Small intestine (tissue), 7 donors: ENCODE measurements at regions not wholly inside any gene's neighbourhood (a gene's known extent, or its start where the extent isn't known, plus 50 kb on each side); places are given as distances from the start of the nearest gene placed in this dataset.

Experiments
- DNase-seq, 2 donors: peaks; one replicate each; pipeline versions ENCODE4 v3.0.0 to v3.0.0-alpha.2; 2013
- FAIRE-seq: peaks from 2 replicates; lab custom pipeline; 2012; peaks lifted over from hg19 to GRCh38; lab: Jason Lieb, UNC
- H3K27ac ChIP-seq, 3 donors: one replicate each; pipeline ENCODE4 v1.5.1; 2013; ENCODE audit warnings: low read length in 2 of 3, mild to moderate bottlenecking in 2 of 3, control low read depth in 1 of 3, inconsistent platforms in 1 of 3, low read depth in 1 of 3, moderate library complexity in 1 of 3
- H3K27me3 ChIP-seq, 3 donors: one replicate each; pipeline ENCODE4 v1.6.1; 2013; ENCODE audit warnings: low read length in 3 of 3, inconsistent platforms in 1 of 3; ENCODE audit not compliant: control insufficient read depth in 3 of 3, insufficient read depth in 3 of 3
- H3K36me3 ChIP-seq, 3 donors: one replicate each; pipeline ENCODE4 v1.6.1; 2013; ENCODE audit warnings: low read length in 3 of 3, inconsistent platforms in 1 of 3, low read depth in 1 of 3, mild to moderate bottlenecking in 1 of 3, moderate library complexity in 1 of 3; ENCODE audit not compliant: control insufficient read depth in 3 of 3, insufficient read depth in 2 of 3
- H3K4me1 ChIP-seq, 3 donors: one replicate each; pipeline ENCODE4 v1.6.1; 2013; ENCODE audit warnings: low read length in 2 of 3, inconsistent platforms in 1 of 3, low read depth in 1 of 3, mild to moderate bottlenecking in 1 of 3, moderate library complexity in 1 of 3; ENCODE audit not compliant: control insufficient read depth in 3 of 3, insufficient read depth in 2 of 3
- H3K4me3 ChIP-seq, 3 donors: one replicate each; pipeline ENCODE4 v1.5.1; 2013; ENCODE audit warnings: low read length in 3 of 3, control low read depth in 1 of 3, inconsistent platforms in 1 of 3, low read depth in 1 of 3, mild to moderate bottlenecking in 1 of 3, moderate library complexity in 1 of 3
- H3K9me3 ChIP-seq, 2 donors: one replicate each; pipeline ENCODE4 v1.6.1; 2013; ENCODE audit warnings: low read depth in 1 of 2, low read length in 1 of 2; ENCODE audit not compliant: control insufficient read depth in 2 of 2, insufficient read depth in 1 of 2
- WGBS, 3 donors: extraction: QIAGEN DNeasy Blood & Tissue Kit; methylation state at CpG; one replicate each; pipeline ENCODE4 v1.1.7; 2013; 5-methylcytosine and 5-hydroxymethylcytosine counted together
- donor health status: healthy with polysubstance abuse.
- donor health status: control.
- donor health status: control.
- donor health status: Bipolar disorder and iron deficiency.
- donor health status: healthy.

DNA sequence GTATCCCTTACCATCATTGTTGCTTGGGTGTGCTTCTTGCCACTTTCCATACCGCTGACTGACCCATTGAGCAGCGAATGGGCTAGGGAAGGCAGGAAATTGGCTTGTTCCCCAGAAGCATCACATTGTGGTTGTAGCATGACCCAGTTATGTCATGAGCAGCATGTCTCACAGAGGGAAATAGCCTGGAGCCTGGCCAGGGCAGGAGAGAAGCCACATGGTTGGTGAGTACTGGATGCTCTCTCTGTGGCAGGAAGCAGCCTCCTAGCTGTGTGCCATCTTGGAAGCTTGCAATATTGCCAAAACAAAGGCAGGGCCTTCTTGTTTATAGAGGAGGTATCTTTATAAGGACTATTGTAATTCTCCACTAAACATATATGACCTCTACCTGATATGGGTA, 482.6 kb downstream of the PIK3C3 start:
- Histone ChIP-seq H3K4me1 (no peaks in the 10 kb centered on the region), H3K27ac (no peak overlapping the region)
- FAIRE-seq, result no peak

GRCh38 chr18:42442656-42443055, 487.6 kb downstream of the PIK3C3 start:
- Histone ChIP-seq H3K4me1 (no peaks in the 10 kb centered on the region), H3K4me3 (no peak overlapping the region), H3K36me3 (no peaks in the 10 kb centered on the region), H3K27ac (no peak overlapping the region), H3K9me3 (peaks cover 0 to 10% of the 10 kb centered on the region in 2 donors), H3K27me3 (no peaks in the 10 kb centered on the region)
- 64 to 78% (median 68%) methylated on average over 3 of the region's 3 CpGs for WGBS, 3 donors
- FAIRE-seq, result no peak
- DNase-seq, result no peak

More for the DNA sequence above, 482.6 kb downstream of the PIK3C3 start:
- H3K4me3 ChIP-seq, result no peak overlapping the region
- H3K36me3 ChIP-seq, result no peaks in the 10 kb centered on the region
- 82 to 96% (median 88%) methylated on average over 2 of the region's 2 CpGs for WGBS, 3 donors
- DNase-seq, result no peak
- H3K9me3 ChIP-seq, result no peaks in the 10 kb centered on the region
- H3K27me3 ChIP-seq, result no peaks in the 10 kb centered on the region

GRCh38 chr18:42444349-42444748, 489.3 kb downstream of the PIK3C3 start:
- Histone ChIP-seq H3K27ac (no peak overlapping the region), H3K4me3 (no peak overlapping the region), H3K4me1 (no peaks in the 10 kb centered on the region), H3K36me3 (no peaks in the 10 kb centered on the region), H3K9me3 (peaks cover 2 to 14% of the 10 kb centered on the region in 2 donors), H3K27me3 (no peaks in the 10 kb centered on the region)
- FAIRE-seq, result no peak
- 18 to 34% (median 19%) methylated on average over 1 of the region's 1 CpG for WGBS, 3 donors
- DNase-seq, result no peak

DNA sequence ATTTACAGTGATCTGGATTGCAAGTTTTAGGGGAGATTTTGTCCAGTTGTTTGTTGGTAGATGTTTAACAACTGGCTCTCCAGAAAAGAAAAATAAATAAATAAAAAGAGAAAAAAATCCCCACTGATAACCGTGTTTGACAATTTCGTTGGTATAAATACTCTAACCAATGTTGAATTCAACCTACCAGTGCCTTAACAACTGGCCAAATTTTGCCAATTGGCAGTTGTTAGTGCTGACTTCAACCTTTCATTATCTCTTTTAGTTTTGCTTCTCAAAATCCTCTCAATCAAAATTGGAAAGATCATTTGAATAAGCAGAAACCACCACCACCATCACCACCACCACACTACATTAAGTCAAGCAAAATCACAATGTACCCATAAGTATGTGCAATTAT, 490.3 kb downstream of the PIK3C3 start:
- Histone ChIP-seq H3K4me3 (no peak overlapping the region), H3K9me3 (peaks cover 2 to 14% of the 10 kb centered on the region in 2 donors), H3K27me3 (no peaks in the 10 kb centered on the region), H3K36me3 (no peaks in the 10 kb centered on the region), H3K4me1 (no peaks in the 10 kb centered on the region), H3K27ac (no peak overlapping the region)
- no peak for FAIRE-seq
- 79 to 83% (median 79%) methylated on average over 2 of the region's 2 CpGs for WGBS, 3 donors
- DNase-seq, result no peak

DNA sequence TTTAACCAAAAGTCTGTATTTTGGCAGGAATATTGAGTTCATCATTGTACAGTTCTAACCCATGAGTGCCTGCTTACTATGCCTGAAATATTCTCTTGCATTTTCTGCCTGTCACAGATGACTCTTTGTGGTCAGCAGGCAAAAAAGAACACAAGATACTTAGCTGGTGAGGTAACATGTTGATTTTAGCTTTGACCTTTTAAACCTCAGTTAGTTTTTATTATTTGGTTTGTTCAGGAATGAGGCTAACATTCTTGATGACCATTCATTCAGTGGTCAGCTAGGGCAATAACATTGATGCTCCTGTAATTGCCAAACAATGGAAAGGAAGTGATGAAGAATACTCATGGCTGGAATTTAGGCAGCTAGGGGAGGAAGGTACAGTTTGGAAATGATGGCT, 491.2 kb downstream of the PIK3C3 start:
- H3K27ac ChIP-seq, result no peak overlapping the region
- FAIRE-seq, result no peak
- DNase-seq, result no peak

GRCh38 chr18:42447688-42448087, 492.7 kb downstream of the PIK3C3 start:
- Histone ChIP-seq H3K4me1 (no peaks in the 10 kb centered on the region), H3K36me3 (no peaks in the 10 kb centered on the region), H3K27ac (no peak overlapping the region), H3K9me3 (peaks cover 2 to 14% of the 10 kb centered on the region in 2 donors), H3K27me3 (no peaks in the 10 kb centered on the region), H3K4me3 (no peak overlapping the region)
- WGBS, 3 donors, result 95 to 100% (median 98%) methylated on average over 1 of the region's 1 CpG
- DNase-seq, result no peak
- no peak for FAIRE-seq

More for the DNA sequence above, 491.2 kb downstream of the PIK3C3 start:
- no peak overlapping the region for H3K4me3 ChIP-seq
- no peaks in the 10 kb centered on the region for H3K27me3 ChIP-seq
- H3K36me3 ChIP-seq, result no peaks in the 10 kb centered on the region
- H3K9me3 ChIP-seq, result peaks cover 2 to 14% of the 10 kb centered on the region in 2 donors
- H3K4me1 ChIP-seq, result no peaks in the 10 kb centered on the region

DNA sequence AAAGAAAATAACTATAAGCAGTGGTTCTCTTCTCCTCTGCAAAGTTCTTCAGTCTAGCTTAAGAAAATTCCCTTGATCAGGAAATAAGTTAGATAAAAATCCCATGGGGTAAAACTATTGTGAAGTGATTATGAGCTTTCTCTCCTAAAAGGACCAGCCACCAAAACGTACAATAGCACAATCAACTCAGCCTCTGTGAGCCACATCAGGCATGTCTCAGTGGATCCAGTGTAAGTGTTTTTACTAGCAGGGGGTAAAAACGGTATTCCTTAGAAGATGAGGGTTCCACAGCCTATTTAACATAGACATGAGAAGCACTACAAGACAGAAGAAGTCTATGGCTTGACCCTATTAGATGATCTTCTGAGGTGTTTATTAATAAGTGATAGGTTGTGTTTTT, 503.2 kb downstream of the PIK3C3 start:
- Histone ChIP-seq H3K27ac (no peak overlapping the region), H3K9me3 (no peaks in the 10 kb centered on the region), H3K27me3 (no peaks in the 10 kb centered on the region), H3K36me3 (no peaks in the 10 kb centered on the region), H3K4me3 (no peak overlapping the region), H3K4me1 (no peaks in the 10 kb centered on the region)
- FAIRE-seq (no peak), DNase-seq (no peak)
- 30 to 49% (median 47%) methylated on average over 2 of the region's 2 CpGs for WGBS, 3 donors

DNA sequence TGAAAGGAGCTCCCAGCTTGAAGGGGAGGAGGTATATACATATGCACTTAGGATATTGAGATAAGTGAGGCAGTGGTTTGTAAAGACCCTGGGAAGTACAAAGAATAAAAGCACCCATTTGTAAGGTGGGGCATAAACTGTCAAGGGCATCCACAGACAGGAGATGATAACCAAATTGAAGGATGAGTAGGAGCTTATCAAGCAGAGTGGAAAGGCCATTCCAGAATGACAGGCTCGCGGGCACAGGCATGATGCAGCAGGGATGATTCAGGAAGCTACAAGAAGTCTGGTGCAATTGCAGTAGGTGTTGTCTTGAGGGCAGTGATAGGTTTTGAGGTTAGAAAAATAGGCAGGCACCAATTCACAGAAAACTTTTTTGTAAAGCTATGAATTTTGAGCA, 504.8 kb downstream of the PIK3C3 start:
- H3K4me1 ChIP-seq, result no peaks in the 10 kb centered on the region
- no peak for FAIRE-seq
- 78 to 88% (median 79%) methylated on average over 2 of the region's 2 CpGs for WGBS, 3 donors
- no peak overlapping the region for H3K4me3 ChIP-seq
- H3K27me3 ChIP-seq, result no peaks in the 10 kb centered on the region
- H3K36me3 ChIP-seq, result no peaks in the 10 kb centered on the region
- H3K9me3 ChIP-seq, result no peaks in the 10 kb centered on the region
- no peak overlapping the region for H3K27ac ChIP-seq
- no peak for DNase-seq

DNA sequence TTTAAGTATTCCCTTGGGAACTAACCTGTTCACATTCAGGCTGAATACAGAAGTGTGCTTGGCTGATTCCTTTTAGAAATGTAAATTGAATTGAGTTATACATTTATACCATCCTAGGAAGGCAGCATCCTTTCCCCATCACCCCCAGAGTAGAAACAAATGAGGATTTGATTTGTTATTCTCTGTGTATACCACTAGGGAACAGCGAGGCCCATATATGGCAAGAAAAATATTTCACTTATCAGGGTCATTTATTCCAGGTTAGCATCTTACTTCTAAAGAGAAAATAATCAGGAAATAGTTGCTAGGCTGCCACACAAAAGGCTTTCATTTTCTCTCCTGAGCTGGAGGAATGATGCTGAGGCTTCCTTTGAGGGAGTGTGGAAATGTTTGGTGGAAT, 516.9 kb downstream of the PIK3C3 start:
- no peaks in the 10 kb centered on the region for H3K27me3 ChIP-seq
- H3K4me1 ChIP-seq, result no peaks in the 10 kb centered on the region
- H3K4me3 ChIP-seq, result no peak overlapping the region
- no peaks in the 10 kb centered on the region for H3K36me3 ChIP-seq
- 50 to 61% (median 52%) methylated on average over 1 of the region's 1 CpG for WGBS, 3 donors
- FAIRE-seq, result no peak
- H3K9me3 ChIP-seq, result peaks cover 0 to 5% of the 10 kb centered on the region in 2 donors
- H3K27ac ChIP-seq, result no peak overlapping the region
- DNase-seq, result no peak
